ENCODE measurements at regions not wholly inside any gene's neighbourhood (a gene's known extent, or its start where the extent isn't known, plus 50 kb on each side); places are given as distances from the start of the nearest gene placed in this dataset.

DNA sequence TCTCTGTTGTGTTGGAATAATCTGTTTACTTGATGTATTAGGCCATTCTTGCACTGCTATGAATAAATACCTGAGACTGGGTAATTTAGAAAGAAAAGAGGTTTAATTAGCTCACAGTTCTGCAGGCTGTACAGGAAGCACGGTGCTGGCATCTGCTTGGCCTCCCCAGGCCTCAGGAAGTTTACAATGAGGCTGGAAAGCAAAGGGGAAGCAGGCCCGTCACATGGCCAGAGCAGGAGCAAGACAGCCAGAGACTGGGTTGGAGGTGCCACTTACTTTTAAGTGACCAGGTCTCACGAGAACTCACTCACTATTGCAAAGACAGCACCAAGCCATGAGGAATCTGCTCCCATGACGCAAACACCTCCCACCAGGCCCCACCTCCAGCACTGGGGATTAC, 50.6 kb upstream of the FUCA2 start:
- Histone ChIP-seq H3K27me3 (ENCODE audit: insufficient read depth, poor library complexity, severe bottlenecking) (no peaks in the 10 kb centered on the region), H3K27ac (replicated peaks) (no peak overlapping the region), H3K4me3 (replicated peaks; ENCODE audit: insufficient read depth, low read length) (no peak overlapping the region)
- peak in 1 of 2 experiments; percentile 11 for DNase-seq (ENCODE audit: low read depth in 1 of 2, low spot score in 1 of 2)
- TF ChIP-seq SPI1 (IDR thresholded peaks at IDR 0.05; ENCODE audit: borderline replicate concordance, low read depth): no peak
- TF ChIP-seq, protein P1, sequence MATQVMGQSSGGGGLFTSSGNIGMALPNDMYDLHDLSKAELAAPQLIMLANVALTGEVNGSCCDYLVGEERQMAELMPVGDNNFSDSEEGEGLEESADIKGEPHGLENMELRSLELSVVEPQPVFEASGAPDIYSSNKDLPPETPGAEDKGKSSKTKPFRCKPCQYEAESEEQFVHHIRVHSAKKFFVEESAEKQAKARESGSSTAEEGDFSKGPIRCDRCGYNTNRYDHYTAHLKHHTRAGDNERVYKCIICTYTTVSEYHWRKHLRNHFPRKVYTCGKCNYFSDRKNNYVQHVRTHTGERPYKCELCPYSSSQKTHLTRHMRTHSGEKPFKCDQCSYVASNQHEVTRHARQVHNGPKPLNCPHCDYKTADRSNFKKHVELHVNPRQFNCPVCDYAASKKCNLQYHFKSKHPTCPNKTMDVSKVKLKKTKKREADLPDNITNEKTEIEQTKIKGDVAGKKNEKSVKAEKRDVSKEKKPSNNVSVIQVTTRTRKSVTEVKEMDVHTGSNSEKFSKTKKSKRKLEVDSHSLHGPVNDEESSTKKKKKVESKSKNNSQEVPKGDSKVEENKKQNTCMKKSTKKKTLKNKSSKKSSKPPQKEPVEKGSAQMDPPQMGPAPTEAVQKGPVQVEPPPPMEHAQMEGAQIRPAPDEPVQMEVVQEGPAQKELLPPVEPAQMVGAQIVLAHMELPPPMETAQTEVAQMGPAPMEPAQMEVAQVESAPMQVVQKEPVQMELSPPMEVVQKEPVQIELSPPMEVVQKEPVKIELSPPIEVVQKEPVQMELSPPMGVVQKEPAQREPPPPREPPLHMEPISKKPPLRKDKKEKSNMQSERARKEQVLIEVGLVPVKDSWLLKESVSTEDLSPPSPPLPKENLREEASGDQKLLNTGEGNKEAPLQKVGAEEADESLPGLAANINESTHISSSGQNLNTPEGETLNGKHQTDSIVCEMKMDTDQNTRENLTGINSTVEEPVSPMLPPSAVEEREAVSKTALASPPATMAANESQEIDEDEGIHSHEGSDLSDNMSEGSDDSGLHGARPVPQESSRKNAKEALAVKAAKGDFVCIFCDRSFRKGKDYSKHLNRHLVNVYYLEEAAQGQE (IDR thresholded peaks at IDR 0.05; ENCODE audit: insufficient replicate concordance, low read depth): no peak
- TF ChIP-seq, protein P2, sequence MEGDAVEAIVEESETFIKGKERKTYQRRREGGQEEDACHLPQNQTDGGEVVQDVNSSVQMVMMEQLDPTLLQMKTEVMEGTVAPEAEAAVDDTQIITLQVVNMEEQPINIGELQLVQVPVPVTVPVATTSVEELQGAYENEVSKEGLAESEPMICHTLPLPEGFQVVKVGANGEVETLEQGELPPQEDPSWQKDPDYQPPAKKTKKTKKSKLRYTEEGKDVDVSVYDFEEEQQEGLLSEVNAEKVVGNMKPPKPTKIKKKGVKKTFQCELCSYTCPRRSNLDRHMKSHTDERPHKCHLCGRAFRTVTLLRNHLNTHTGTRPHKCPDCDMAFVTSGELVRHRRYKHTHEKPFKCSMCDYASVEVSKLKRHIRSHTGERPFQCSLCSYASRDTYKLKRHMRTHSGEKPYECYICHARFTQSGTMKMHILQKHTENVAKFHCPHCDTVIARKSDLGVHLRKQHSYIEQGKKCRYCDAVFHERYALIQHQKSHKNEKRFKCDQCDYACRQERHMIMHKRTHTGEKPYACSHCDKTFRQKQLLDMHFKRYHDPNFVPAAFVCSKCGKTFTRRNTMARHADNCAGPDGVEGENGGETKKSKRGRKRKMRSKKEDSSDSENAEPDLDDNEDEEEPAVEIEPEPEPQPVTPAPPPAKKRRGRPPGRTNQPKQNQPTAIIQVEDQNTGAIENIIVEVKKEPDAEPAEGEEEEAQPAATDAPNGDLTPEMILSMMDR (IDR thresholded peaks at IDR 0.05; ENCODE audit: insufficient read depth, low read length): no peak
- TF ChIP-seq POLR2AphosphoS5 (IDR thresholded peaks at IDR 0.05; ENCODE audit: low read depth): no peak
- no peak for TF ChIP-seq GABPA (IDR thresholded peaks at IDR 0.05; ENCODE audit: low read depth)
